ENCODE measurements at regions not wholly inside any gene's neighbourhood (a gene's known extent, or its start where the extent isn't known, plus 50 kb on each side); places are given as distances from the start of the nearest gene placed in this dataset.
"Not testable (repeated sequence)": the region's sequence is repeated elsewhere in the genome, so short reads cannot be mapped to it uniquely, and the experiment has no call there.

DNA sequence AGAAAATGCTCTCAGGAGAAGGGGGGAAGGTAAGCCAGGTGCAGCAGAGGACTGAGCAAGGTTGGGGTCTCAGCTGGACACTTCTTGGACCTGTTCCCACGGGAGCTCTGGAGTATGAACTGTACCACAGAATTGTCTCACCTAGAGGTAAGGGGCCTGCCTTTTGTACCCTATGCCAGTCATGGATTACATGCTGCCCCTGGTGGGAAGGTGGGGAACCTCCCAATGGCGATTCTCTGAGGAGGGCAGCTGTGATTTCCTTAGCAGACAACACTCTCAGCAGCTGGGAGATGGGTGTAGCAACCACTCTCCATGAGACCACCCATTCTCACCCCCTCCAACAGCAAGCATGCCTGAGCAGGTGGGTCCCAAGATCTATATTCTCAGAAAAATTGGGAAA is 329.4 kb upstream of the CTNNB1 start:
- intact Hi-C loops (cut with micrococcal nuclease): no loop called here
- DNase-seq (no peak), ATAC-seq (no peak)

DNA sequence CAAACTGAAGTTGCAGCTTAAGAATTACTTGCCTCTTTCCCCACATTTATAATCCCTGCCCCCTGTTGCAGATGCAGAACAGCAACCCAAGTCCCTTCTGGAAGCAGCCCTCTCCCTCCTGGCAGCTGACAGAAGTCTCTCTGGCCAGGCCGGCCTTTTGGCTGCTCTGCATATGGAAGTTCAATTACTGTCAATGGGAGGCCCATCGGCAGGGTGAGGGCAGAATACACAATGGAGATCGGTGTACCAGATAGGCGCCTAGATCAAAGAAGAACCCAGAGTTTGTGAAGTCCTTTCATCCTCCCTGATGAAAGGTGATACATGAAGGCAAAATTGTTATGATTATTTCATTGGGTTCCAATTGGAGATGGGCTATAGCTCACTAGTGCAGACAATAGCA is 327.9 kb upstream of the CTNNB1 start:
- ATAC-seq (peak; percentile 17), DNase-seq (no peak)
- intact Hi-C loops (cut with micrococcal nuclease): no loop called here

DNA sequence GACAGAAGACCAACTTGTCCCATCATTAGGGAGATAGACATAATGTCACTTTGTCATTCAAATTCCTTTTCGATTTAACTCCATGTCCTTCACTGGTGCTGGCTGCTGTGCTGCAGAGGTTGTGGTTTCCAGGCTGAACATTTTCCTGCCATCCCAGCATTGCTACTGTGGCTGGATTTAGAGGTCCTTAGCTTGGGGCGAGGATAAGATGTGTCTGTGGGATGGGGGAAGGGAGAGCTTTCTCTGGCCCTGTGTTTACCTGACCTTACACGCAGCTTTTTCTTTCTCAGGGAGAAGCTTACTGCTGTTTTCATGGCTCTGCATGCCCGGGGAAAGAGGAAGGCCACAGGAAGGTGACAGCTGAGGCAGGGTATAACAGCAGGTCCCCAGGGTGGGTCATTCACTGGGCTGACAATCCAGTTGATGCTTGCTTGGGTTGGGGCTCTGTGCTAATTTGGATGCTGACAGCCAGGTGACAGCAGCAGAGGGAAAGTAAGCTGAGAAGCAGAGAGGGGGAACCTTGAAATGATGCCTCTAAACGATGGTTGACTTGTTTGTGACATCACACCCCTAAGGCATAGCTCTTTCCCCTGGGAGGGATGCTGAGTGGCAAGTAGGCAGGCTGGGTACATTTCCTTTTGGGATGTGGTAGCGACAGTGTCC is 326.9 kb upstream of the CTNNB1 start:
- intact Hi-C loops (cut with micrococcal nuclease): no loop called here
- no peak for DNase-seq
- ATAC-seq: no peak

DNA sequence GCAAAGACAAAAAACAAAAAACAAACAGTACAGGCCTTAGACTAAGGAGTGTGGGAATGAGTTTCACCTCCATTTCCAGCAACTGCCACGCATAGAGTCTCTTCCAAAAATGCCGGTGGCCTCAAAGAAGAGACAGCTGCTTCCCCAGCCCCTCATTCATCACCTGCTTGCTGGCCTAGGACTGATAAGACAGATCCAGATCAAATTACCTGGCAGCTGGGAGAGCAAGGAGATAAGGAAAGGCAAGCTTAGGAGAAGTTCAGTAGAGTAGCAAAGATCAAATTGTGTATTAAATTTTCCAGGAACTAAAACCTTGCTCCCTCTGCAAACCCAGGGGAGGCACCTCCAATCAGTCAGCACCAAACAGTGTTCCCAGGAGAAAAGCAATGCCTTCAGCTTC is 325.8 kb upstream of the CTNNB1 start:
- ATAC-seq (no peak), DNase-seq (no peak)
- intact Hi-C loops (cut with micrococcal nuclease): no loop called here

DNA sequence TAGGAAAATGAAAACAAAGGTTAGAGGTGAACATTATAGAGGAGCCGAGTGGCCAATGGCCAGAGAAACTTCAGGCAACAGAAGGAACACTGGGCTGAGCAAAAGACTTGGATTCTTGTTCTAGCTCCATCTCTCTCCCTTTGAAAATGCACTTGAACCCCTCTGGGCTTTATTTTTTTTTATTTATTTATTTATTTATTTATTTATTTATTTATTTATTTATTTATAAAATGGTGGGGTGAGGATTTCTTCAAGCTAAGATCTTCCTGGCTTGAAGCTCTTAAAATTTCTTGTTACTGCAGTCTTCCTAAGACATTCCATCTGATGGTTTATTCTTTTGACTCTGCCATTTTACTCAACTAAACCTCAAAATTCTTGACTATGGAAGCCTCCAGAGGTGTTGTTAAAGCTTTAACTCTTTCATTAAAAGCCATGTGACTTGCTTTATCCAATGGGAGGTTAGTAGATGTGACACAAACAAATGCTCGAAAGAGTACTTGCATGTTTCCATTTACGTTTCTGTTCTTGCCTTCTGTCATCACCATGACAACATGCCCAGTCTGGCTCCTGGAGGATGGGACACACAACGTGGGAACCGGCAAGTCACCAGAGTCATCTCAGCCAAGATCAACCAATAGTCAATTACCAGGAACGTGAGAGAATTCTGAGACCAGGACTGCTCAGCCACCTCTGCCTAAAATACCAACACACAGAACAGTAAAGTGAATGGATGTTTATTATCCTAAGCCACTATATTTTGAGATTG is 325.2 kb upstream of the CTNNB1 start:
- no peak for ATAC-seq
- intact Hi-C loops (cut with micrococcal nuclease): no loop called here

DNA sequence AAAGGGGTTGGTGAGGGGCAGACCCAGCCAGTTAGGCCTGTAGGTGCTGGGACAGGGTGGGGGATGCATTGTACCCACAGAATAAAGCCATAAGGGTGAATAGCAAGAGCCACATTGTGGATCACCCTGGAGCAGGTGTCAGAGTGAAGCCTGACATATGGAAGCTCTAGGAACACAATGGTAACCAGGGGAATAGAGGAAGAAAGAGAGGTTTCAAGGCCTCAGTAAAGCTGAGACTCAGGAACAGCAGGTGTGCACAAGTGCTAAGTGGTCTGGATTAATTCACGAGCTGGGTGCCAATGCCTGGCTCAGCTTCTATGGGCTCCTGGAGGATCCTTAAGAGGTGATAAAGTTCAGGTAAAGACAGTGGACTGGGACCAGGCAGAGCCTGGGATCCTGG is 323.7 kb upstream of the CTNNB1 start:
- DNase-seq (no peak), ATAC-seq (no peak)
- intact Hi-C loops (cut with micrococcal nuclease): no loop called here

More for the DNA sequence above, 325.2 kb upstream of the CTNNB1 start:
- DNase-seq: no peak

DNA sequence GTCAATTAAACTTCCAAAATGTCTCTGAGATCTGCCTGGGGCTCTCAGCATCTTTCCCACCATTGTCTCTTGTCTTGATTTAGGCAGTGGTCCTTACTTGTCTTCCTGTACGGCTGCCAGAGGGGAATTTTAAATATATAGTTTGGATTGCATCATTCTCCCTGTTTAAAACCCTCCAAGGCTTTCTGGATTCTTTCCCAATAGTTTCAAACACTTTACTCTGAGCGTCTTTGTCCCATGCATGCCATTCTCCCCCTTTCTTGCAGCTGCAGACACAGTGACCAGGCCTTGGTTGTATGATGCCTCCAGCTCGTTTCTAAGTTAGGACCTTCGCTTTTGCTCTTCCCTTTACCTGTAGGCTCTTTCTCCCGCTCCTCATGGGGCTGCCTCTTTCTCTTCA is 323.3 kb upstream of the CTNNB1 start:
- intact Hi-C loops (cut with micrococcal nuclease): no loop called here
- DNase-seq (no peak), ATAC-seq (no peak)

DNA sequence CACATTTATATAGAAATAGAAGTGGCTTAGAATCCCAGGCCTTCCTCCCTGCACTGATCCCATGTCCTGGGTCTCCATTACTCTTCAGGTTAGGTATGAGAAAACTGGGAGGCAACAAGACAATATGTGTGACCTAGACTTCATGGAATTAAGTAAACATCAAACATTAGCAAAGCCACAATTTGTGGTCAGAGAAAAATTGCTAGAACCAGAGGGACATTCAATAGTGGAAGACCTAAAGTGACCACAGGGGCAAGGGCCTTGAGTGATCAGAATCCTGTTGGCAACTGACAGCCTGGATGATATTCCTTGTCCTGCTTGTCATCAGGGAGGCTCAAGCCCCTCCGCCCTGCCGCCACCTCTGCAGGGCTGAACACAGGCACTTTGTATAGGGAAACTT is 322.8 kb upstream of the CTNNB1 start:
- DNase-seq (no peak), ATAC-seq (no peak)
- intact Hi-C loops (cut with micrococcal nuclease): no loop called here

DNA sequence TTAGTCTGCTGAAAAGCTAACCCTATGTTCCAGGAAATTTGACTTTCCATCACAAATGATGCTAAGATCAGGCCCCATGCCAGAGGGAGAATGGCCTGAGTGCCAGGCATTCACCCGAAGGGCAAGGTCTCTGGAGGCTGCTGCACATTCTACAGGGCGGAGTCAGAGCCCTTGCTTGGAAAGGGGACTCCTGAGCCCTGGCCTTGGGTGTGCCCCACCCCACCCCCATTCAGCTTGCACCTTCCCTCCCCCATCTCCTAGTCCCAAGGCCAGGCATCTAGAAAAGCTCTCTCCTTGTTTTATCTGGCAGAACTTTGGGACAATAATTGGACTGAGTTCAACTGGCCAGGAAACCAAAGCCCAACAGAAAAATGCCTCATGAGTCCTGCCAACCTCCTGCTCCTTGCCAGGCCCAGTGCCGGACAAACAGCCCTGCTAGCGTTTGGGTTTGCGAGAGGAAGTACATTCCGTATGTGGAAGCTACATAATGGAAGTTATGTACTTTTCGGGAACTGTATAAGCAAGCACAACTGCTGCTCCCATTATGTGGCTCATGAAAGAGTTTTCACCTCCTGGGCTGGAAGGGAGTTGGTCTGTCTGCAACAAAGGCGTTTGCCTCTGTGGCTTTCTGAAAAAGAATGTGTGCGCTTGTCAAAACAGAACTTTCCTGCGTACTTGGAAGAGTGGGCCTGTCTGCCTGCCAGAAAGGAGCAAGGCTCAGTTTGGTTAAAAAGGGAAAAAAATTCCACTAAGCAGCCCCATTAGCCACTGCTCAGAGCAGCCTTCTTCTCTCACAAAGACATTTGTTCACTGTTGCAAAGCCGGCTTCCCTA is 321.5 kb upstream of the CTNNB1 start:
- peak; percentile 69 for DNase-seq
- intact Hi-C loops (cut with micrococcal nuclease): no loop called here
- ATAC-seq: peak; percentile 90

DNA sequence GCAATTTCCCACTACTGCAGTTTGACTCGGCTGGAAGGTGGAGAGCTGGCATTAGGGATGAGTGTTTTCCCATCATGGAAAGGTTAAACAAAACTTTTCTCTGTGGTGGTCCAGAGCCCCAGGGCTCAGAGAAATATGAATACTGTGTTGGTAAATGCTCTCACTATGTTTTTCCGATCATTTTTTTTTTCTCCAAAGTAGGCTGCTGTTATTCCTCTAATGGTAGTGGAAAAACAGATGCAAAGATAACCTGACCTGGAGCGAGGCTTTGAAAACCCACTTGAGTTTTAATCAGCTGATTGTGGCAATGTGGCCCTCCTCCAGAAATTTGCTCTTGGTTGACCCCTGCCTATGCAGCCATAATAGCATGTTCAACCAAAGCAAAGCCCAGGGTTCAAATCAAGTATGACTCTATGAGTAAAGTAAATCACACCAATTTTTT is 320.8 kb upstream of the CTNNB1 start:
- intact Hi-C loops (cut with micrococcal nuclease): no loop called here
- no peak for DNase-seq
- peak; percentile 2 for ATAC-seq

DNA sequence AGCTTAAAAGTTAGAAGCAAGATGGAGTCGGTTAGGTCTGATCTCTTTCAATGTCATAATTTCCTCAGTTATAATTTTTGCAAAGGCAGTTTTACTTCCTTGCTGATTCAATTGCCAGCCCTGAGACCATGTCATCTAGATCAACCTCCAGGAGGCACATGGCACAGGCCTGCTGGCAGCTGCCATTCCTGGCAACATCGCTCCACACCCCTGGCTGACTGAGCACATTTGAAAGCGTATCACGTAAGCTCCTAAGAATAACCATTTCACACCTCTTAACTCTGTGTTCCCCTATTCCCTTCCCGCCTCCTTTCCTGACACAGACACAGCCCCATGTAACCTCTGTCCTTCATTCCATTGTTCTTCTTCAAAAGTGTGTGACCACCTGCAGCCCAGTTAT is 313.9 kb upstream of the CTNNB1 start:
- ATAC-seq (peak; percentile 95), DNase-seq (peak; percentile 62)
- intact Hi-C loops (cut with micrococcal nuclease): no loop called here

DNA sequence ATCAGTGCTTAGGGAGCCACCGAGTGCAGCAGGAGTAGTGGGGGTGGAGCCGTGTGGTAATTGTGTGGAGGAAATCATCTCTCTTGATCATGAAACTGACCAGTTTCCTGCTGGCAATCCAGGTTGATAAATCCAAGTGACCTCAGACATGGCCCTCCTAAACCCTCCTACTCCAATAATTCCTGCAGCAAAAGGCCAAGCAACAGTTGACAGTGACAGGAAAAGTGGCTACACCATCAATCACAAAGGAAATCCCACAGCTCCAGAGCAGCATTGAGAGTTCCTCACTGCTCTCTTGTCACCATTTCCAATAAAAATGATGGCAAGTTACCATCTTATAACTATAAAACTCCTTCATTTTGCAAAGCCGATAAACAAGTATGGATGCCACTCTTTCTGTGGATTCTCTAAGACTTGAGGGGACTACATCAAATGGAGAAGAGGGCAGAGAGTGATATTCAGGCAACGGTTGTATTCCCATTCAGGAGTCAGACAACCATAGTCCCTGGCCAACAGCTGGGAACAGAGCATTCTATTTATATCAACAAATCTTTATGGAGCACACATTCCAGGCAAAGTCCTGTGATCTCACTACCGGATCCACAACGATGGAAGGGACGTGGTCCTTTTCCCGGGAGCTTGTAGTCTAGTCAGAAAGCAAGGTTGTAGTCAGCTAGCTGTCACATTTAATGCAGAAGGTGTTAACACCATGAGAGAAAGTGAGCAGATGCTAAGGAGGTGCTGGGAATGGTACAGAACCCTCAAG is 312.5 kb upstream of the CTNNB1 start:
- ATAC-seq (peak; percentile 37), DNase-seq (no peak)

DNA sequence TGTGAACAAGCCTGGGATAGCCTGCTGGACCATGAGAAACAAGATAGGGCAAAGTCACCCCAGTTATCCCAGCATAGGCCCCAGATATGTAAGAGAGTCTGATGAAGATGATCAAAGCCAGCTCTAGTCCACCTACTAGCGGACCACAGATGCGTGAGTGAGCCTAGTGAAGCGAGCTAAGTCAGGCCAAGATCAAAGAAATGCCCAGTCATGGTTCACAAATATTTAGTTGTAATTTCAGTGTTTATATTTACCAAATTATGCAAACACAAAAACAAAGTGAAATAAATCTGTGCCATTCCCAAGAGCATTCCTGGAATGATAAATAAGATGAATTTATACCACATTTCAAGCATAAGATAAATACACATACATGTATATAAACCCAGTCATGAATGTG is 308.1 kb upstream of the CTNNB1 start:
- ATAC-seq (no peak), DNase-seq (no peak)
- intact Hi-C loops (cut with micrococcal nuclease): no loop called here

More for the DNA sequence above, 312.5 kb upstream of the CTNNB1 start:
- intact Hi-C loops (cut with micrococcal nuclease): no loop called here

DNA sequence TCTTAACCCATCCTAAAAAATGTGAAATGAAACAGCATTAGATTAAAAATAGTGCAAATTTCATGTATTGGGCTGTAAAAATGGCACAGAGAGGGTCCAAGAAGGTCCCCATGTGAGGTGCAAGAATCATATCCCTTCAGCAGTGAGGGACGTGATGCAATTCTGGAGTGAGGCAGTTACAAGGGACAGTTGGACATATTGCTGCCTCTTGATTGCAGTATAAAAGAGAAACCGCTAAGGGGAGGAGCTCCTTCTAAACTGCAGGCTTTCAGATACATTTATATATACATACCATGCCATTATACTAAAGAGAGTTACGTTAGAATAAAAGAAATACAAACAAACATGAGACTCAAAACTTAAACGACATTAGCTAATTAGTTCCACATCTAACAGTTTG is 304.2 kb upstream of the CTNNB1 start:
- DNase-seq (no peak), ATAC-seq (no peak)
- intact Hi-C loops (cut with micrococcal nuclease): no loop called here

DNA sequence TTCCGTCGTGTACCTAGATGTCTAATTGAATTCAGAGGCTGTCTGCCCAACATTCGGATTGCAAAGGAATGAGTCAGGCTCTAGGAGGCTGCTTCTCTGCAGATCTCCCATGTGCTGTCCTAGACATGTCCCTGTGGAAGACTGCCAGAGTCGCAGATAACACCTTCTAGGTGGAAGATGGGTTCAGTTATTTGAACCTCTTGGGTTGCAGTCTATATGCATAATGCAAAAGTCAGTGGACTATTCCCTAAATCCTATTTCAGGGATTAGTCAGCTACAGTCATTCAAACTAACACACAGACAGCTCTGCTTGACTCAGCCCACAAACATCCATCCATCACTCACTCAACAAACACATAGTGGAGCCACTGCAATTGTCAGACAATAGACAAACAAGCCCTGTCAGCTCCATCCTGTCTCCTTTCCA is 300.0 kb upstream of the CTNNB1 start:
- intact Hi-C loops (cut with micrococcal nuclease): no loop called here
- ATAC-seq: no peak
- no peak for DNase-seq

DNA sequence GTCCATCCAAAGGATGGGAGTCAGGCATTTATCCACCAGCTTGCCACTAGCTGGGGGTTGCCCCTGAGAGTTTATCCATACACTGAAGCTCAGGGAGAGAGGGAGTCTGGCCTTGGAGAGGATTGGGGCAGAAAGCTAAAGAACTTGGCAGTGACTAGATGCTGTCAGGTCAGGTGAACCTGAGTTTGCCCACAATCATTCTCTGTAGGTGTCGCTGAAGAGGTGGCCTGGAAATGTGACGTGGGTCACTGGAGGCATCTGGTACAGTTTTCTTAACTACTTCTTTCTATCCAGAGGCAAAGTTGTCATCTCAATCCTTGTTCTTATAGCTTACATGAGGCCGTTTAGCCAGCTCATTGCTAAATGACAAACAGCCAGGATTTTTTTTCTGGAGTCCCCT is 298.0 kb upstream of the CTNNB1 start:
- DNase-seq (no peak), ATAC-seq (no peak)
- intact Hi-C loops (cut with micrococcal nuclease): no loop called here

DNA sequence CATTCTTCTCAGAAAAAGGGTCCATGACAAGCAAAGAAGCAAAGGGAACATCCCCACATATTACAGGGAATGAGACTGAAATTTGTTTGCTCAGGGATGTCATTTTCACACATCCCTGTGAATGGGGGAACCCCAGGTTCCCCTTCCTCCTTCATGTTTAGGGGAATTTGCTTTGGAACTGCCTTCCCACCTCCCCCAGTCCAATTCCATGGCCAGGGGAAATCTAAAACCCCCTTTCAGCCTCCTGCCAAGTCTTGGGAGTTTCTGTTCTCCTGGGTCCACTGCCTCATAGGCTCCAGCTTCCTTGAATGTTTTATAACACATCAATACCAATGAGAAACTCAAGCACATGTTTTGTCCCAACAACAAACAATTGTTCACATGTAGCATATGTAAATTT is 297.5 kb upstream of the CTNNB1 start:
- DNase-seq: no peak
- ATAC-seq: no peak
- intact Hi-C loops (cut with micrococcal nuclease): no loop called here

DNA sequence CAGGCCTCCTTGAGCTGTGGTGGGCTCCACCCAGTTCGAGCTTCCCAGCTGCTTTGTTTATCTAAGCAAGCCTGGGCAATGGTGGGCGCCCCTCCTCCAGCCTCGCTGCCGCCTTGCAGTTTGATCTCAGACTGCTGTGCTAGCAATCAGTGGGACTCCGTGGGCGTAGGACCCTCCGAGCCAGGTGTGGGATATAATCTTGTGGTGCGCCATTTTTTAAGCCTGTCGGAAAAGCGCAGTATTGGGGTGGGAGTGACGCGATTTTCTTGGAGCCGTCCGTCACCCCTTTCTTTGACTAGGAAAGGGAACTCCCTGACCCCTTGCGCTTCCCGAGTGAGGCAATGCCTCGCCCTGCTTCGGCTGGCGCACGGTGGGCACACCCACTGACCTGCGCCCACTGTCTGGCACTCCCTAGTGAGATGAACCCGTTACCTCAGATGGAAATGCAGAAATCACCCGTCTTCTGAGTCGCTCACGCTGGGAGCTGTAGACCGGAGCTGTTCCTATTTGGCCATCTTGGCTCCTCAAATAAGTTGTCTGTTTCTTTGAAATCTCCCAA is 291.3 kb upstream of the CTNNB1 start:
- intact Hi-C loops (cut with micrococcal nuclease); ATAC-seq; DNase-seq: not testable (repeated sequence)

DNA sequence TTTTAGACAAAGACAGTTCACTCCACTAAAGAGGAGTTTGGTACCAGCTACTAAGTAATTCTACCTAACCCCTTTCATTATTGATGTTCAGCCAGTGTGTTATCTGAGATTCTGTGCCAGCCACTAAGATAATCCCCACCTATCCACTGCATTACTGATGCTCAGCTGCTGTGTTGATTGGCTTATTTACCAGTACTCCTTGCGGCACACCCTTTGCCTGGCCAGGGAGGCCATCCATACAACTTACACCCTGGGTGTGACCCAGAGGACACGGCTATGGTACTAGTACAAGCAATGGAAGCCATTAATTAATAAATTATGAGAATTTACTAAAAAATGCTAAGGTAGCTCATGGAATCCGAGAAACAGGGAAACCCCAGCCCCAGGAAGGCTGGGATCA is 290.7 kb upstream of the CTNNB1 start:
- no peak for DNase-seq
- no peak for ATAC-seq
- intact Hi-C loops (cut with micrococcal nuclease): no loop called here

Measured in left ventricle myocardium superior (tissue), 1 donor.